ENCODE measurements at regions not wholly inside any gene's neighbourhood (a gene's known extent, or its start where the extent isn't known, plus 50 kb on each side); places are given as distances from the start of the nearest gene placed in this dataset.

GRCh38 chr2:18889565-18890332, 300.4 kb upstream of the NT5C1B start:
- no peak for DNase-seq (ENCODE audit: low read depth)

GRCh38 chr2:18885457-18885856, 296.1 kb upstream of the NT5C1B start:
- no peak for DNase-seq (ENCODE audit: low read depth)

- no peak for DNase-seq (ENCODE audit: low read depth)
Measured at GRCh38 chr2:18883616-18884456, 294.5 kb upstream of the NT5C1B start.

- DNase-seq (ENCODE audit: low read depth), result no peak
Measured at GRCh38 chr2:18871430-18871829, 282.1 kb upstream of the NT5C1B start.

GRCh38 chr2:18870307-18870706, 280.9 kb upstream of the NT5C1B start:
- no peak for DNase-seq (ENCODE audit: low read depth)

GRCh38 chr2:18861951-18862350, 272.6 kb upstream of the NT5C1B start:
- no peak for DNase-seq (ENCODE audit: low read depth)

GRCh38 chr2:18860179-18860578, 270.8 kb upstream of the NT5C1B start:
- no peak for DNase-seq (ENCODE audit: low read depth)

- no peak for DNase-seq (ENCODE audit: low read depth)
Measured at GRCh38 chr2:18856765-18857164, 267.4 kb upstream of the NT5C1B start.

- no peak for DNase-seq (ENCODE audit: low read depth)
Measured at GRCh38 chr2:18855027-18855426, 265.7 kb upstream of the NT5C1B start.

GRCh38 chr2:18849841-18850578, 260.6 kb upstream of the NT5C1B start:
- DNase-seq (ENCODE audit: low read depth), result no peak

- no peak for DNase-seq (ENCODE audit: low read depth)
Measured at GRCh38 chr2:18848646-18849045, 259.3 kb upstream of the NT5C1B start.

GRCh38 chr2:18845854-18846445, 256.6 kb upstream of the NT5C1B start:
- no peak for DNase-seq (ENCODE audit: low read depth)

GRCh38 chr2:18842836-18843235, 253.5 kb upstream of the NT5C1B start:
- DNase-seq (ENCODE audit: low read depth), result no peak

- DNase-seq (ENCODE audit: low read depth), result no peak
Measured at GRCh38 chr2:18841248-18842150, 252.1 kb upstream of the NT5C1B start.

- DNase-seq (ENCODE audit: low read depth), result no peak
Measured at GRCh38 chr2:18837240-18837639, 247.9 kb upstream of the NT5C1B start.

GRCh38 chr2:18836436-18836835, 247.1 kb upstream of the NT5C1B start:
- no peak for DNase-seq (ENCODE audit: low read depth)

- DNase-seq (ENCODE audit: low read depth), result no peak
Measured at GRCh38 chr2:18835787-18836186, 246.4 kb upstream of the NT5C1B start.

- DNase-seq (ENCODE audit: low read depth), result no peak
Measured at GRCh38 chr2:18834341-18834740, 245.0 kb upstream of the NT5C1B start.

GRCh38 chr2:18833941-18834340, 244.6 kb upstream of the NT5C1B start:
- DNase-seq (ENCODE audit: low read depth), result no peak

- DNase-seq (ENCODE audit: low read depth), result no peak
Measured at GRCh38 chr2:18831916-18832510, 242.6 kb upstream of the NT5C1B start.

- no peak for DNase-seq (ENCODE audit: low read depth)
Measured at GRCh38 chr2:18830962-18831361, 241.6 kb upstream of the NT5C1B start.

Data from stimulated activated CD8-positive, alpha-beta memory T cell treated with anti-CD3 and anti-CD28 coated beads, Interleukin-7, amount 100 ng/mL, for 24 hours (primary cell).